NT2/D1 (cell line): ENCODE measurements at regions not wholly inside any gene's neighbourhood (a gene's known extent, or its start where the extent isn't known, plus 50 kb on each side); places are given as distances from the start of the nearest gene placed in this dataset.

Experiments
- DNase-seq: peaks from one replicate; pipeline ENCODE4 v3.0.0-alpha.2; 2011; ENCODE audit warnings: low read depth, low spot score
- H3K27me3 ChIP-seq: 2 replicates; pipeline ENCODE4 v1.6.0; 2011; ENCODE audit warnings: mild to moderate bottlenecking; ENCODE audit not compliant: insufficient read length, insufficient read depth
- H3K36me3 ChIP-seq: 2 replicates; pipeline ENCODE4 v1.6.1; 2011; ENCODE audit warnings: mild to moderate bottlenecking, low read length, mixed read lengths; ENCODE audit not compliant: insufficient read depth, insufficient read length
- H3K4me1 ChIP-seq: 2 replicates; pipeline ENCODE4 v1.5.1; 2011; ENCODE audit not compliant: insufficient read depth, insufficient read length
- H3K4me3 ChIP-seq: 2 replicates; pipeline ENCODE4 v1.5.1; 2011; ENCODE audit warnings: low read depth; ENCODE audit not compliant: insufficient read length
- H3K9ac ChIP-seq: 2 replicates; pipeline ENCODE4 v1.6.0; 2011; ENCODE audit warnings: low read depth; ENCODE audit not compliant: insufficient read length
- H3K9me3 ChIP-seq: 2 replicates; pipeline ENCODE4 v1.5.1; 2011; ENCODE audit warnings: mild to moderate bottlenecking, low read length; ENCODE audit not compliant: insufficient read depth
- SUZ12 ChIP-seq: IDR thresholded peaks from 2 replicates; pipeline ENCODE4 v1.6.1; 2011; ENCODE audit not compliant: insufficient read length, insufficient read depth; ENCODE audit errors: extremely low read depth
- YY1 ChIP-seq: IDR thresholded peaks from 2 replicates; pipeline ENCODE4 v1.6.1; 2011; ENCODE audit not compliant: insufficient read length, insufficient read depth
- ZNF274 ChIP-seq: IDR thresholded peaks from 2 replicates; pipeline ENCODE4 v1.6.1; 2011; ENCODE audit warnings: mild to moderate bottlenecking, low read depth, low read length

- DNase-seq: no peak
- TF ChIP-seq ZNF274 (no peak), SUZ12 (no peak), YY1 (no peak)
Observed at GRCh38 chr13:44770951-44771350, 194.8 kb upstream of the TSC22D1 start.

GRCh38 chr13:44769686-44770085, 193.6 kb upstream of the TSC22D1 start:
- no peaks in the 10 kb centered on the region for H3K27me3 ChIP-seq
- no peak overlapping the region for H3K9ac ChIP-seq
- no peak overlapping the region for H3K4me3 ChIP-seq
- TF ChIP-seq ZNF274 (no peak), YY1 (no peak), SUZ12 (no peak)
- H3K9me3 ChIP-seq: no peaks in the 10 kb centered on the region
- DNase-seq: no peak
- no peaks in the 10 kb centered on the region for H3K36me3 ChIP-seq
- no peaks in the 10 kb centered on the region for H3K4me1 ChIP-seq

More at GRCh38 chr13:44770951-44771350, 194.8 kb upstream of the TSC22D1 start:
- H3K4me1 ChIP-seq: no peaks in the 10 kb centered on the region
- no peaks in the 10 kb centered on the region for H3K36me3 ChIP-seq
- no peaks in the 10 kb centered on the region for H3K9me3 ChIP-seq
- no peak overlapping the region for H3K4me3 ChIP-seq
- no peaks in the 10 kb centered on the region for H3K27me3 ChIP-seq
- no peak overlapping the region for H3K9ac ChIP-seq

- DNase-seq: no peak
- no peaks in the 10 kb centered on the region for H3K9me3 ChIP-seq
- TF ChIP-seq SUZ12 (no peak), YY1 (no peak), ZNF274 (no peak)
- no peak overlapping the region for H3K4me3 ChIP-seq
- H3K27me3 ChIP-seq: no peaks in the 10 kb centered on the region
- no peaks in the 10 kb centered on the region for H3K4me1 ChIP-seq
- no peak overlapping the region for H3K9ac ChIP-seq
- H3K36me3 ChIP-seq: no peaks in the 10 kb centered on the region
Observed at GRCh38 chr13:44768775-44769581, 192.8 kb upstream of the TSC22D1 start.

GRCh38 chr13:44768239-44768638, 192.1 kb upstream of the TSC22D1 start:
- TF ChIP-seq SUZ12 (no peak), ZNF274 (no peak), YY1 (no peak)
- Histone ChIP-seq H3K4me3 (no peak overlapping the region), H3K27me3 (no peaks in the 10 kb centered on the region), H3K36me3 (no peaks in the 10 kb centered on the region), H3K9ac (no peak overlapping the region), H3K4me1 (no peaks in the 10 kb centered on the region), H3K9me3 (no peaks in the 10 kb centered on the region)
- DNase-seq: no peak

DNA sequence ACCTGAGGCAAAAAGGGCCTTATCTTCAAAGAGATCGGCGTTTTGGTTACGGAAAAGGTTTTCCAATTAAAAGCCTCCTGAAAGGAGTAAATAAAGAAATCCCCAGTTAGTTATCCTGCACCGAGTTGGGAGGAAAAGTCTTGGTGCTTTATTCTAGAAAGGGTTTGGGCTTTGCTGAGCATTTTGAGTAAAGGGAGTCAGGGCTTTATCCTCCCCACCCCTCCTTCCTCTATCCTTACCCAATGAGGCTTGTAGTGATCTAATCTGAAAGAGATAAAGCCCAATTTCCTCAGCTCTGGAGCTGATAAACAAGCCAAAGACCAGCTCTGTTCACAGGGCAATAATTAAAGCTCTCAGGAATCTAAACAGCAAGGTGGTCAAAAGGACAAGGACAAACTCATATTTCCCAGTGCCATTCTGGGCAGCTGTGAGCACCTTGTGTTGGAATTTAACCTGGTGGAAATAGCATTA, 188.9 kb upstream of the TSC22D1 start:
- DNase-seq: no peak

GRCh38 chr13:44764302-44764692, 188.2 kb upstream of the TSC22D1 start:
- no peaks in the 10 kb centered on the region for H3K36me3 ChIP-seq
- no peak overlapping the region for H3K9ac ChIP-seq
- H3K27me3 ChIP-seq: no peaks in the 10 kb centered on the region
- TF ChIP-seq SUZ12: no peak
- no peak for TF ChIP-seq YY1
- TF ChIP-seq ZNF274: no peak
- no peaks in the 10 kb centered on the region for H3K9me3 ChIP-seq
- no peaks in the 10 kb centered on the region for H3K4me1 ChIP-seq
- no peak for DNase-seq
- H3K4me3 ChIP-seq: no peak overlapping the region

More for the DNA sequence above, 188.9 kb upstream of the TSC22D1 start:
- no peaks in the 10 kb centered on the region for H3K27me3 ChIP-seq
- no peak for TF ChIP-seq SUZ12
- TF ChIP-seq ZNF274: no peak
- TF ChIP-seq YY1: no peak
- H3K36me3 ChIP-seq: no peaks in the 10 kb centered on the region
- no peaks in the 10 kb centered on the region for H3K4me1 ChIP-seq
- H3K9ac ChIP-seq: no peak overlapping the region
- H3K9me3 ChIP-seq: no peaks in the 10 kb centered on the region
- H3K4me3 ChIP-seq: no peak overlapping the region

- DNase-seq: no peak
- no peak overlapping the region for H3K4me3 ChIP-seq
- no peak for TF ChIP-seq SUZ12
- no peak for TF ChIP-seq ZNF274
- no peak for TF ChIP-seq YY1
- no peaks in the 10 kb centered on the region for H3K27me3 ChIP-seq
- H3K36me3 ChIP-seq: no peaks in the 10 kb centered on the region
- no peaks in the 10 kb centered on the region for H3K9me3 ChIP-seq
- no peaks in the 10 kb centered on the region for H3K4me1 ChIP-seq
- no peak overlapping the region for H3K9ac ChIP-seq
Observed at GRCh38 chr13:44763615-44764301, 187.6 kb upstream of the TSC22D1 start.
